BLaER1 treated with 17β-estradiol and CSF1 and Interleukin-3, amounts not matched to agents 10 nM and 100 nM (cell line): ENCODE measurements at regions not wholly inside any gene's neighbourhood (a gene's known extent, or its start where the extent isn't known, plus 50 kb on each side); places are given as distances from the start of the nearest gene placed in this dataset.

Source experiments
- H3K27ac ChIP-seq, 11 experiments: shearing (Covaris generic); formaldehyde crosslinking; 2 replicates each; pipeline ENCODE4 v1.8.1; 2022
- H3K27me3 ChIP-seq, 11 experiments: shearing (Covaris generic); formaldehyde crosslinking; 2 replicates each; pipeline ENCODE4 v1.8.1; 2022
- H3K36me3 ChIP-seq, 11 experiments: shearing (Covaris generic); formaldehyde crosslinking; 2 replicates each; pipeline ENCODE4 v1.8.1; 2022
- H3K4me1 ChIP-seq, 10 experiments: shearing (Covaris generic); formaldehyde crosslinking; 2 replicates each; pipeline ENCODE4 v1.8.1; 2022
- H3K4me2 ChIP-seq, 11 experiments: shearing (Covaris generic); formaldehyde crosslinking; 2 replicates each; pipeline ENCODE4 v1.8.1; 2022
- H3K4me3 ChIP-seq, 10 experiments: shearing (Covaris generic); formaldehyde crosslinking; 2 replicates each; pipeline ENCODE4 v1.8.1; 2022
- H3K9ac ChIP-seq, 11 experiments: shearing (Covaris generic); formaldehyde crosslinking; 2 replicates each; pipeline ENCODE4 v1.8.1; 2022
- H3K9me3 ChIP-seq, 11 experiments: shearing (Covaris generic); formaldehyde crosslinking; replicated peaks in 1 of 11; 2 replicates each; pipeline ENCODE4 v1.8.1; 2022
- H4K20me1 ChIP-seq, 11 experiments: shearing (Covaris generic); formaldehyde crosslinking; 2 replicates each; pipeline ENCODE4 v1.8.1; 2022
- Cebpa-rat ChIP-seq, 11 experiments: shearing (Covaris generic); IDR thresholded peaks; 2 replicates each; pipeline ENCODE4 v1.8.1; 2022

- peaks cover 14 to 33% (median 23%) of the 10 kb centered on the region in 11 experiments for H3K9me3 ChIP-seq
- H4K20me1 ChIP-seq, result no peaks in the 10 kb centered on the region
- 0 out of 20 replicates have a peak, but pooled peaks cover 0 to 4% (median 0%) of the 10 kb centered on the region in 10 experiments for H3K4me1 ChIP-seq
- H3K9ac ChIP-seq, result no peak overlapping the region
- no peak for TF ChIP-seq Cebpa-rat (IDR thresholded peaks at IDR 0.05)
- H3K4me3 ChIP-seq, result no peak overlapping the region
- no peak overlapping the region for H3K4me2 ChIP-seq
- no peak overlapping the region for H3K27ac ChIP-seq
- no peaks in the 10 kb centered on the region for H3K27me3 ChIP-seq
- H3K36me3 ChIP-seq, result no peaks in the 10 kb centered on the region
Measured at GRCh38 chr4:44961001-44961755, 234.8 kb upstream of the GNPDA2 start.

GRCh38 chr4:44931720-44932119 lies 205.4 kb upstream of the GNPDA2 start:
- no peak overlapping the region for H3K4me2 ChIP-seq
- H4K20me1 ChIP-seq, result no peaks in the 10 kb centered on the region
- no peak for TF ChIP-seq Cebpa-rat (IDR thresholded peaks at IDR 0.05)

GRCh38 chr4:44928785-44929184 lies 202.4 kb upstream of the GNPDA2 start:
- Histone ChIP-seq H3K4me2 (no peak overlapping the region), H3K9me3 (no peaks in the 10 kb centered on the region), H3K27me3 (no peaks in the 10 kb centered on the region), H3K4me1 (0 out of 20 replicates have a peak, but pooled peaks cover 0 to 6% (median 0%) of the 10 kb centered on the region in 10 experiments), H4K20me1 (no peaks in the 10 kb centered on the region), H3K36me3 (no peaks in the 10 kb centered on the region), H3K4me3 (no peak overlapping the region), H3K27ac (no peak overlapping the region), H3K9ac (no peak overlapping the region)
- TF ChIP-seq Cebpa-rat (IDR thresholded peaks at IDR 0.05), result no peak

More at GRCh38 chr4:44931720-44932119, 205.4 kb upstream of the GNPDA2 start:
- H3K27me3 ChIP-seq, result no peaks in the 10 kb centered on the region
- no peak overlapping the region for H3K9ac ChIP-seq
- H3K36me3 ChIP-seq, result no peaks in the 10 kb centered on the region
- no peaks in the 10 kb centered on the region for H3K4me1 ChIP-seq
- H3K9me3 ChIP-seq, result no peaks in the 10 kb centered on the region
- no peak overlapping the region for H3K4me3 ChIP-seq
- no peak overlapping the region for H3K27ac ChIP-seq

- H3K4me2 ChIP-seq, result no peak overlapping the region
- no peak overlapping the region for H3K27ac ChIP-seq
- no peak overlapping the region for H3K4me3 ChIP-seq
- 0 out of 20 replicates have a peak, but pooled peaks cover 0 to 6% (median 0%) of the 10 kb centered on the region in 10 experiments for H3K4me1 ChIP-seq
- H3K9me3 ChIP-seq, result no peaks in the 10 kb centered on the region
- no peaks in the 10 kb centered on the region for H3K27me3 ChIP-seq
- no peaks in the 10 kb centered on the region for H3K36me3 ChIP-seq
- TF ChIP-seq Cebpa-rat (IDR thresholded peaks at IDR 0.05), result no peak
- H3K9ac ChIP-seq, result no peak overlapping the region
- no peaks in the 10 kb centered on the region for H4K20me1 ChIP-seq
Measured at GRCh38 chr4:44927399-44928380, 201.3 kb upstream of the GNPDA2 start.

- Histone ChIP-seq H3K27ac (peak overlapping the region in 1 of 11 experiments; percentile 24; a peak in 1 of 22 replicates), H3K4me1 (peaks cover 0 to 4% (median 0%) of the 10 kb centered on the region in 10 experiments; a peak in 1 of 20 replicates), H3K9ac (peak overlapping the region in 7 of 11 experiments; percentile 6 to 61 (median 24); a peak in 7 of 22 replicates), H3K4me3 (peak overlapping the region in 8 of 10 experiments; percentile 14 to 43 (median 30); a peak in 9 of 20 replicates), H3K36me3 (no peaks in the 10 kb centered on the region), H3K9me3 (no peaks in the 10 kb centered on the region), H4K20me1 (no peaks in the 10 kb centered on the region), H3K27me3 (no peaks in the 10 kb centered on the region), H3K4me2 (peak overlapping the region; percentile 13 to 59 (median 44); a peak in 20 of 22 replicates)
- no peak for TF ChIP-seq Cebpa-rat (IDR thresholded peaks at IDR 0.05)
Measured at GRCh38 chr4:44916411-44916810, 190.1 kb upstream of the GNPDA2 start.

- no peak overlapping the region for H3K4me2 ChIP-seq
- H3K9ac ChIP-seq, result no peak overlapping the region
- no peaks in the 10 kb centered on the region for H3K36me3 ChIP-seq
- no peak overlapping the region for H3K4me3 ChIP-seq
- no peaks in the 10 kb centered on the region for H4K20me1 ChIP-seq
- H3K27ac ChIP-seq, result no peak overlapping the region
- H3K27me3 ChIP-seq, result no peaks in the 10 kb centered on the region
- no peak for TF ChIP-seq Cebpa-rat (IDR thresholded peaks at IDR 0.05)
- peaks cover 0 to 4% (median 0%) of the 10 kb centered on the region in 10 experiments; a peak in 1 of 20 replicates for H3K4me1 ChIP-seq
- H3K9me3 ChIP-seq, result no peaks in the 10 kb centered on the region
Measured at GRCh38 chr4:44914748-44915147, 188.4 kb upstream of the GNPDA2 start.

- H3K27me3 ChIP-seq, result no peaks in the 10 kb centered on the region
- no peak for TF ChIP-seq Cebpa-rat (IDR thresholded peaks at IDR 0.05)
- no peak overlapping the region for H3K4me3 ChIP-seq
- no peak overlapping the region for H3K27ac ChIP-seq
- H3K9me3 ChIP-seq, result no peaks in the 10 kb centered on the region
- no peaks in the 10 kb centered on the region for H3K36me3 ChIP-seq
- no peaks in the 10 kb centered on the region for H4K20me1 ChIP-seq
- no peak overlapping the region for H3K9ac ChIP-seq
- no peak overlapping the region for H3K4me2 ChIP-seq
- H3K4me1 ChIP-seq, result peaks cover 0 to 4% (median 0%) of the 10 kb centered on the region in 10 experiments; a peak in 1 of 20 replicates
Measured at GRCh38 chr4:44914223-44914622, 187.9 kb upstream of the GNPDA2 start.

GRCh38 chr4:44912980-44913379 lies 186.6 kb upstream of the GNPDA2 start:
- no peaks in the 10 kb centered on the region for H3K27me3 ChIP-seq
- H3K4me2 ChIP-seq, result no peak overlapping the region
- no peak for TF ChIP-seq Cebpa-rat (IDR thresholded peaks at IDR 0.05)
- no peaks in the 10 kb centered on the region for H4K20me1 ChIP-seq
- no peaks in the 10 kb centered on the region for H3K9me3 ChIP-seq
- no peak overlapping the region for H3K9ac ChIP-seq
- no peak overlapping the region for H3K27ac ChIP-seq
- H3K36me3 ChIP-seq, result no peaks in the 10 kb centered on the region
- peaks cover 0 to 4% (median 0%) of the 10 kb centered on the region in 10 experiments; a peak in 1 of 20 replicates for H3K4me1 ChIP-seq
- H3K4me3 ChIP-seq, result no peak overlapping the region

GRCh38 chr4:44908565-44908964 lies 182.2 kb upstream of the GNPDA2 start:
- Histone ChIP-seq H3K27me3 (no peaks in the 10 kb centered on the region), H3K4me1 (no peaks in the 10 kb centered on the region), H3K27ac (no peak overlapping the region), H3K36me3 (no peaks in the 10 kb centered on the region), H3K9me3 (no peaks in the 10 kb centered on the region), H3K4me2 (no peak overlapping the region), H3K4me3 (no peak overlapping the region), H4K20me1 (no peaks in the 10 kb centered on the region), H3K9ac (no peak overlapping the region)
- TF ChIP-seq Cebpa-rat (IDR thresholded peaks at IDR 0.05), result no peak
